H1 (cell line): ENCODE measurements at regions not wholly inside any gene's neighbourhood (a gene's known extent, or its start where the extent isn't known, plus 50 kb on each side); places are given as distances from the start of the nearest gene placed in this dataset.

Experiments
- BACH1 ChIP-seq: IDR thresholded peaks from 2 replicates; pipeline ENCODE4 v1.6.1; 2012; ENCODE audit warnings: low read length, improper control_type of control experiment
- CHD1 ChIP-seq: IDR thresholded peaks from 2 replicates; pipeline ENCODE4 v1.6.1; 2012; ENCODE audit warnings: low read depth, low read length, improper control_type of control experiment
- KDM1A ChIP-seq: fragments of 200-600, 300-600 bp; sonication (generic); IDR thresholded peaks from 2 replicates; pipeline ENCODE4 v1.7.1; 2016; ENCODE audit warnings: mild to moderate bottlenecking, low read length, borderline replicate concordance
- TCF12 ChIP-seq: IDR thresholded peaks from 2 replicates; pipeline ENCODE4 v1.6.1; 2011; ENCODE audit warnings: low read depth, mild to moderate bottlenecking, low read length

- TF ChIP-seq KDM1A (no peak), BACH1 (no peak), CHD1 (no peak), TCF12 (no peak)
These were observed 547.3 kb upstream of the NOVA1 start (continued) for GRCh38 chr14:27145170-27145569.
